ENCODE measurements at regions not wholly inside any gene's neighbourhood (a gene's known extent, or its start where the extent isn't known, plus 50 kb on each side); places are given as distances from the start of the nearest gene placed in this dataset.

DNA sequence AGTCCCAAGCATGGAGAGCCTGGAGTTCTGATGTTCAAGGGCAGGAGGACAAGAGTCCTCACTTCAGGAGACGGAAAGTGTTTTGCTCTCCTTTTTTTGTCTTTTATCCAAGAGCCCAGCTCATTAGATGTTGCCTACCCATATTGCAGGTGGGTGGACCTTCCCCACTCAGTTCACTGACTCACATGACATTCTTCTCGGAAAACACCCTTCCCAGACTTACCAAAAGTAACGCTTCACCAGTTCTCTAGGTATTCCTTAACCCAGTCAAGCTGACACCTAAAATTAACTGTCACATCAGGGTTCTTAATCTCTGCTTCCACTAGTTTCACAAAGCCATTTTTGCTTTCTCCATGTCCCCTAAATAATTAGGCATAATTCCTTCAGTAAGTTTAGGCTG lies 2215.4 kb upstream of the PCDH20 start:
- TF ChIP-seq, protein P1, sequence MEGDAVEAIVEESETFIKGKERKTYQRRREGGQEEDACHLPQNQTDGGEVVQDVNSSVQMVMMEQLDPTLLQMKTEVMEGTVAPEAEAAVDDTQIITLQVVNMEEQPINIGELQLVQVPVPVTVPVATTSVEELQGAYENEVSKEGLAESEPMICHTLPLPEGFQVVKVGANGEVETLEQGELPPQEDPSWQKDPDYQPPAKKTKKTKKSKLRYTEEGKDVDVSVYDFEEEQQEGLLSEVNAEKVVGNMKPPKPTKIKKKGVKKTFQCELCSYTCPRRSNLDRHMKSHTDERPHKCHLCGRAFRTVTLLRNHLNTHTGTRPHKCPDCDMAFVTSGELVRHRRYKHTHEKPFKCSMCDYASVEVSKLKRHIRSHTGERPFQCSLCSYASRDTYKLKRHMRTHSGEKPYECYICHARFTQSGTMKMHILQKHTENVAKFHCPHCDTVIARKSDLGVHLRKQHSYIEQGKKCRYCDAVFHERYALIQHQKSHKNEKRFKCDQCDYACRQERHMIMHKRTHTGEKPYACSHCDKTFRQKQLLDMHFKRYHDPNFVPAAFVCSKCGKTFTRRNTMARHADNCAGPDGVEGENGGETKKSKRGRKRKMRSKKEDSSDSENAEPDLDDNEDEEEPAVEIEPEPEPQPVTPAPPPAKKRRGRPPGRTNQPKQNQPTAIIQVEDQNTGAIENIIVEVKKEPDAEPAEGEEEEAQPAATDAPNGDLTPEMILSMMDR (IDR thresholded peaks at IDR 0.05) = no peak
- no peak for TF ChIP-seq ZFX (IDR thresholded peaks at IDR 0.05; ENCODE audit: borderline replicate concordance)

All from 22Rv1 (cell line).